GM21619 (cell line): ENCODE measurements at regions not wholly inside any gene's neighbourhood (a gene's known extent, or its start where the extent isn't known, plus 50 kb on each side); places are given as distances from the start of the nearest gene placed in this dataset.
"Not testable (repeated sequence)": the region's sequence is repeated elsewhere in the genome, so short reads cannot be mapped to it uniquely, and the experiment has no call there.

Experiments used
- ATAC-seq: cut with Tn5 transposase; IDR thresholded peaks from one replicate; pipeline ENCODE4 v1.9.1; 2021; ENCODE audit not compliant: unreplicated experiment

DNA sequence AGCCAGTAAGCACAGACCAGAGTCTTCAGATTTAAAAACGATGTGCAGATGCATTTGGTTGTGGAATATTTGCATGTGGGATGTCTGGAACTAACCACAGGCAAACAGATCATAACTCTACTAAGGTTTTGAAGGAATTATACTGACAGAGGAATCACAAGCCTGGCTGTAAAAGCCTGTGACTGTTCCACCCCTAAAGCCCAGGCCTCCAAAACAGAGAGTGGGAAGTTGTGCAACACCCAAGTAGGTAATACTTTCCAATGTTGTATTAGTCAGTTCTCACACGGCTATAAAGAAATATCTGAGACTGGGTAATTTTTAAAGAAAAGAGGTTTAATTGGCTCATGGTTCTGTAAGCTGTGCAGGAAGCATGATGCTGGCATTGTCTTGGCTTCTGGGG lies 68.1 kb upstream of the DCD start:
- no peak for ATAC-seq

DNA sequence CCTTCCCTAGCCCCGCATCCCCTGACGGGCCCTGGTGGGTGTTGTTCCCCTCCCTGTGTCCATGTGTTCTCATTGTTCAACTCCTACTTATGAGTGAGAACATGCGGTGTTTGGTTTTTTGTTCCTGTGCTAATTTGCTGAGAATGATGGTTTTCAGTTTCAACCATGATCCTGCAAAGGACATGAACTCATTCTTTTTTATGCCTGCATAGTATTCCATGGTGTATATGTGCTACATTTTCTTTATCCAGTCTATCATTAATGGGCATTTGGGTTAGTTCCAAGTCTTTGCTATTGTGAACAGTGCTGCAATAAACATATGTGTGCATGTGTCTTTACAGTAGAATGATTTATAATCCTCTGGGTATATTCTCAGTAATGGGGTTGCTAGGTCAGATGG lies 65.7 kb upstream of the DCD start:
- not testable (repeated sequence) for ATAC-seq

DNA sequence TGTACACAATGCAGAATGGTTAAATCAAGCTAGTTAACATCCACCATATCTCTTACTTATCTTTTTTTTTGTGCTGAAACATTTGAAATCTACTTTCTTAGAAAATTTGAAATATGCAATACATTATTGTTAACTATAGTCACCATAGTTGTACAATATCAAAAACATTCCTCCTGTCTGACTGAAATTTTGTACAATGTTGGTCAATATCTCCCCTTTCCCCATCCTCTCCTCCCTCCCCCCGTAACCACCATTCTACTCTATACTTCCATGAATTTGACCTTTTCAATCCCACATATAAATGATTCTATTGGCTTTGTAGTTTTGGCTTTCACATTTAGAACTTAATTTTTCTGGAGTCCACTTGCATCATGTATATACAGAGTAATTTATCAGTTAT lies 63.5 kb upstream of the DCD start:
- ATAC-seq, result no peak

DNA sequence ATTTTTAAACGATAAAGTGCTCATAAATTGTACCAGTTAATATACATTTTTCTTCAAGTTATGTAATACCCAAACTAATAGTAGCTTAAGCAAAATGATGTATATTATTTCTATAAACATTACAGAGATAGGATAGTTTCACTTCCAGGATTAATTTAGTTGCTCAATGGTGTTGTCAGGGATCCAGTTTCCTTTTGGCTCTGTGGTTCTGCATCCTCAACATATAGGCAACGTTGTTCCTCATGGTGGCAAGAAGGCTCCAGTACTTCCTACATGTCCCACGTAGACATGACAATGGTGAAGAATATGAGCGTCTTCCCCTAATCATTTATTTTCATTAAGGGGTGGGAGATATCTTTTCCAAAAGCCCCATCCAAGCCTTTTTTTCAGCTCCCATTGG lies 60.7 kb upstream of the DCD start:
- no peak for ATAC-seq

DNA sequence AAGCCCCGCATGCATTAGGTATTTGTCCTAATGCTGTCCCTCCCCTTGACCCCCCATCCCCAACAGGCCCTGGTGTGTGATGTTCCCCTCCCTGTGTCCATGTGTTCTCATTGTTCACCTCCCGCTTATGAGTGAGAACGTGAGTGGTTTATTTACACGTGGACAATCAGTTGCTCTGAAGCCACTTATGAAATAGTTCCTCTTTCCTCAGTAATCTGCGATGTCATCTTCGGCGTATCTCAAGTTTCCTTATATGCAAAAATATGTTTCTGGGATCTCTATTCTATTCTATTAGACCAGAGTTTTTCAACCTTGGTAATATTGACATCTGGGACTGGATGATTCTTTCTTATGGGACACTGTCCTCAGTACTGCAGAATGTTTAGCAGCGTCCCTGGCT lies 56.0 kb upstream of the DCD start:
- no peak for ATAC-seq

DNA sequence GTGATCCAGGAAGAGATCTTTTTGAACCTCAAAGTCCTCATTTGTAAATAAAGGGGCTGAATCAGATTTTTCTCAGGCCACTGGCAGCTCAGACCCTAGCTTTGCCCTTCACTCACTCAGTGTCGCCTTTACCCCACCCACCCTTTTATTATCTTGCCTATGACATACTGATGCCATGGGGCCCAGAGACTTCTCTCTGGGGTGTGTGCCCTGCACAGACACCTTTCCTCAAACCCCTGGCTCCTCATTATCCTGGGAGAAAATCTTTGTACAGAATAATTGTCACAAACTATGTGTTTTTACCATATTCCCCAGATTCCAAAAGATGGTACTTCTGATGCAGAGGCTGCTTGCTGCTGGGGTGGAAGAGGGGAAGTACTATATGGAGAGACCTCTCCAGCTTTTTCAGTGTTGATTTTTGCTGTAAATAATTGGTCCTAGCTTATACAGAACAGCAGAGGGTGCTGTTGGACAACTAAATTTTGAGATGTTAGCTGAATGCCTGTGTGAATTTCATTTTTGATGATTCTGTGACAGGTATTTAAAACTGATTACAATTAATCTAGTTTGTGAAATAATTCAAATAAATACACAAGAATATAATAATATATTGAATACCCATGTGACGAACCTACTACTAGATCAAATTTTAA lies 53.9 kb upstream of the DCD start:
- peak; percentile 50 for ATAC-seq

DNA sequence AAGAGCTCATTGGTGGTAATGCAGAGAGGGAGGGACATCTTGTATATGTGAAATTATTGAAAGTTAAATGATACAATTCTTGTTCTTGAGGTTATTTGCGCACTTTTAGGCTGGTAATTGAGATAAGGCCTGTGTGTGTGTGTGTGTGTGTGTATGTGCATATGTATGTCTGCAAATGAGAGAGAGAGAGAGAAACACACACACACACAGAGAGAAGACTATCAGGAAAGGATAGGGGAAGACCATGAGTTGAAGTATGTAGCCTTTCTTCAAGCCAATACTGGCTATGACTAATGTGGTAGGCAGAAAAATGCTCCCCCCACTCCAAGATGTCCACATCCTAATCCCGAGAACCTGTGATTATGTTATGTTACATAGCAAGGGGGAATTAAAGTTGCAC lies 52.7 kb upstream of the DCD start:
- ATAC-seq, result no peak

DNA sequence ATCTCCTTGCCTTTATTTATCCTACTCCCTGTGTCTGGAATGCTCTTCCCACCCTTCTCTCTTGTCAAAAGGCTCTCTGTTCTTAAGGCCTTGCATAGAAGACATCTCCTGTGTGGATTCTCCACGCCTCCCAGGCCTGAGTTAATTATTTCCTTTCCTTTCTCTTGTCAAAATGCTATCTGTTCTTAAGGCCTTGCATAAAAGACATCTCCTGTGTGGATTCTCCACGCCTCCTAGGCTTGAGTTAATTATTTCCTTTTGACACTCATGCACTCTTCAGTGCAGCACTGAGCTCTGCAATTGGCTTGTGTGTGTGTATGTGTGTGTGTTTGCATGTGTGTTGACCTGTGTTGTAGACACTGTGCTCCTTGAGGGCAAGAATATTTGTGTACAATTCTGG lies 52.1 kb upstream of the DCD start:
- no peak for ATAC-seq
